GM23248 (cell line): ENCODE measurements at regions not wholly inside any gene's neighbourhood (a gene's known extent, or its start where the extent isn't known, plus 50 kb on each side); places are given as distances from the start of the nearest gene placed in this dataset.

Experiments
- EZH2 ChIP-seq: fragments of 200-600 bp; sonication (generic); IDR thresholded peaks from 2 replicates; pipeline ENCODE4 v1.6.1; 2018; ENCODE audit warnings: antibody characterized with exemption, mild to moderate bottlenecking; ENCODE audit not compliant: insufficient read depth, poor library complexity, severe bottlenecking
- EZH2phosphoT487 ChIP-seq: fragments of 200-600 bp; sonication (generic); IDR thresholded peaks from 2 replicates; pipeline ENCODE4 v1.6.1; 2018; ENCODE audit warnings: antibody characterized with exemption, moderate library complexity, mild to moderate bottlenecking, low read depth; ENCODE audit not compliant: insufficient read depth

- no peak for TF ChIP-seq EZH2phosphoT487
- no peak for TF ChIP-seq EZH2
These were observed 222.5 kb upstream of the COPS8 start for GRCh38 chr2:236862961-236863728.
